Fibroblast of lung (primary cell): ENCODE measurements at regions not wholly inside any gene's neighbourhood (a gene's known extent, or its start where the extent isn't known, plus 50 kb on each side); places are given as distances from the start of the nearest gene placed in this dataset.

Experiments used
- DNase-seq, 2 donors: peaks; one replicate each; pipeline versions ENCODE4 v3.0.0 to v3.0.0-alpha.2; 2010; ENCODE audit warnings: low read depth in 2 of 2
- H2AFZ ChIP-seq: 2 replicates; pipeline ENCODE4 v1.5.1; 2012; ENCODE audit warnings: low read length, control low read depth, inconsistent platforms
- H3K27ac ChIP-seq: 2 replicates; pipeline ENCODE4 v1.5.1; 2011; ENCODE audit warnings: low read length, control low read depth; ENCODE audit not compliant: insufficient read depth
- H3K27me3 ChIP-seq: 2 replicates; pipeline ENCODE4 v1.5.1; 2011; ENCODE audit warnings: mild to moderate bottlenecking, low read length; ENCODE audit not compliant: control insufficient read depth, insufficient read depth
- H3K36me3 ChIP-seq: 2 replicates; pipeline ENCODE4 v1.5.1; 2011; ENCODE audit warnings: low read length; ENCODE audit not compliant: control insufficient read depth, insufficient read depth
- H3K4me1 ChIP-seq: 2 replicates; pipeline ENCODE4 v1.5.1; 2011; ENCODE audit warnings: low read length; ENCODE audit not compliant: control insufficient read depth, insufficient read depth; ENCODE audit errors: extremely low read depth
- H3K4me2 ChIP-seq: 2 replicates; pipeline ENCODE4 v1.5.1; 2011; ENCODE audit warnings: low read length, control low read depth; ENCODE audit not compliant: insufficient read depth; ENCODE audit errors: extremely low read depth
- H3K4me3 ChIP-seq, 4 experiments: fragments of 200-600 bp in 1 of 4; sonication (generic) in 1 of 4; replicated peaks in 1 of 4; 2 replicates each; pipeline ENCODE4 v1.5.1; 2011 to 2016; ENCODE audit warnings: low read length in 4 of 4, low read depth in 3 of 4, mild to moderate bottlenecking in 3 of 4, control low read depth in 2 of 4, inconsistent platforms in 1 of 4, mixed read lengths in 1 of 4; ENCODE audit not compliant: insufficient read depth in 1 of 4; ENCODE audit errors: control extremely low read depth in 1 of 4
- H3K79me2 ChIP-seq: 2 replicates; pipeline ENCODE4 v1.5.1; 2012; ENCODE audit warnings: mild to moderate bottlenecking, low read length, inconsistent platforms; ENCODE audit not compliant: control insufficient read depth, insufficient read depth
- H3K9ac ChIP-seq: 2 replicates; pipeline ENCODE4 v1.5.1; 2011; ENCODE audit warnings: mild to moderate bottlenecking, low read length, control low read depth; ENCODE audit not compliant: insufficient read depth
- H3K9me3 ChIP-seq: 2 replicates; pipeline ENCODE4 v1.5.1; 2012; ENCODE audit warnings: low read depth, low read length; ENCODE audit not compliant: control insufficient read depth, insufficient read depth
- H4K20me1 ChIP-seq: 2 replicates; pipeline ENCODE4 v1.5.1; 2011; ENCODE audit warnings: low read length; ENCODE audit not compliant: control insufficient read depth, insufficient read depth; ENCODE audit errors: extremely low read depth
- CTCF ChIP-seq, 2 donors: IDR thresholded peaks in 1 of 2; conservative IDR thresholded peaks in 1 of 2; 1 replicate in 1 of 2; 2 replicates in 1 of 2; pipeline ENCODE4 v1.5.1; 2011 to 2012; ENCODE audit warnings: low read length in 2 of 2, control low read depth in 1 of 2, inconsistent platforms in 1 of 2, low read depth in 1 of 2, mild to moderate bottlenecking in 1 of 2
- EZH2 ChIP-seq: IDR thresholded peaks from 2 replicates; pipeline ENCODE4 v1.5.1; 2012; ENCODE audit warnings: low read length, control low read depth, mild to moderate bottlenecking; ENCODE audit errors: missing control alignments

- Histone ChIP-seq H3K79me2 (no peaks in the 10 kb centered on the region), H3K27me3 (no peaks in the 10 kb centered on the region), H2AFZ (no peak overlapping the region), H3K27ac (no peak overlapping the region), H4K20me1 (no peaks in the 10 kb centered on the region), H3K9me3 (no peaks in the 10 kb centered on the region), H3K4me3 (no peak overlapping the region), H3K9ac (no peak overlapping the region), H3K4me2 (no peak overlapping the region), H3K36me3 (no peaks in the 10 kb centered on the region), H3K4me1 (no peaks in the 10 kb centered on the region)
- no peak for TF ChIP-seq EZH2
- no peak for TF ChIP-seq CTCF (conservative IDR thresholded peaks at IDR 0.05 in 1 of 2, IDR thresholded peaks at IDR 0.05 in 1 of 2; ENCODE audit: low read depth in 1 of 2, low read length in 2 of 2)
- DNase-seq = no peak
These were observed 71.0 kb upstream of the KRAS start for GRCh38 chr12:25321772-25322171.

- Histone ChIP-seq H2AFZ (no peak overlapping the region), H3K27me3 (no peaks in the 10 kb centered on the region), H4K20me1 (no peaks in the 10 kb centered on the region), H3K9ac (no peak overlapping the region), H3K9me3 (no peaks in the 10 kb centered on the region), H3K36me3 (no peaks in the 10 kb centered on the region), H3K4me3 (no peak overlapping the region), H3K4me2 (no peak overlapping the region), H3K79me2 (no peaks in the 10 kb centered on the region), H3K4me1 (no peaks in the 10 kb centered on the region), H3K27ac (no peak overlapping the region)
- TF ChIP-seq EZH2 (no peak), CTCF (conservative IDR thresholded peaks at IDR 0.05 in 1 of 2, IDR thresholded peaks at IDR 0.05 in 1 of 2; ENCODE audit: low read depth in 1 of 2, low read length in 2 of 2) (no peak)
- peak in 1 of 2 donors; percentile 67 for DNase-seq
These were observed 69.6 kb upstream of the KRAS start for GRCh38 chr12:25320123-25321006.

- no peak overlapping the region for H3K9ac ChIP-seq
- H3K9me3 ChIP-seq = no peaks in the 10 kb centered on the region
- no peak overlapping the region for H3K27ac ChIP-seq
- no peak overlapping the region for H2AFZ ChIP-seq
- H3K36me3 ChIP-seq = no peaks in the 10 kb centered on the region
- H3K4me3 ChIP-seq = no peak overlapping the region
- H4K20me1 ChIP-seq = no peaks in the 10 kb centered on the region
- no peak for DNase-seq
- no peaks in the 10 kb centered on the region for H3K79me2 ChIP-seq
- no peaks in the 10 kb centered on the region for H3K27me3 ChIP-seq
- no peak overlapping the region for H3K4me2 ChIP-seq
- H3K4me1 ChIP-seq = no peaks in the 10 kb centered on the region
- TF ChIP-seq CTCF (conservative IDR thresholded peaks at IDR 0.05 in 1 of 2, IDR thresholded peaks at IDR 0.05 in 1 of 2; ENCODE audit: low read depth in 1 of 2, low read length in 2 of 2) (no peak), EZH2 (no peak)
These were observed 68.7 kb upstream of the KRAS start for GRCh38 chr12:25319233-25319984.
